ENCODE measurements at regions not wholly inside any gene's neighbourhood (a gene's known extent, or its start where the extent isn't known, plus 50 kb on each side); places are given as distances from the start of the nearest gene placed in this dataset.

GRCh38 chr7:110204527-110204926 is 886.4 kb upstream of the LRRN3 start:
- Histone ChIP-seq H3K27ac (ENCODE audit: low read depth, low read length) (no peak overlapping the region), H3K27me3 (ENCODE audit: insufficient read depth, low read length) (no peaks in the 10 kb centered on the region), H3K79me2 (ENCODE audit: control insufficient read depth, insufficient read depth, low read length, unreplicated experiment) (no peaks in the 10 kb centered on the region), H3K4me3 (ENCODE audit: low read depth, low read length) (no peak overlapping the region), H2AFZ (ENCODE audit: low read length, unreplicated experiment) (no peak overlapping the region), H3K4me1 (ENCODE audit: control insufficient read depth, insufficient read depth, low read length, unreplicated experiment) (no peaks in the 10 kb centered on the region), H3K36me3 (ENCODE audit: insufficient read depth, low read length) (no peaks in the 10 kb centered on the region)

- Histone ChIP-seq H3K36me3 (ENCODE audit: insufficient read depth, low read length) (no peaks in the 10 kb centered on the region), H3K27me3 (ENCODE audit: insufficient read depth, low read length) (no peaks in the 10 kb centered on the region), H3K4me1 (ENCODE audit: control insufficient read depth, insufficient read depth, low read length, unreplicated experiment) (no peaks in the 10 kb centered on the region)
Observed at GRCh38 chr7:110205899-110206298, 885.0 kb upstream of the LRRN3 start.

GRCh38 chr7:110209884-110210283 is 881.0 kb upstream of the LRRN3 start:
- Histone ChIP-seq H3K36me3 (ENCODE audit: insufficient read depth, low read length) (no peaks in the 10 kb centered on the region), H3K27ac (ENCODE audit: low read depth, low read length) (no peak overlapping the region), H3K4me1 (ENCODE audit: control insufficient read depth, insufficient read depth, low read length, unreplicated experiment) (no peaks in the 10 kb centered on the region), H2AFZ (ENCODE audit: low read length, unreplicated experiment) (no peak overlapping the region), H3K4me3 (ENCODE audit: low read depth, low read length) (no peak overlapping the region), H3K27me3 (ENCODE audit: insufficient read depth, low read length) (no peaks in the 10 kb centered on the region), H3K79me2 (ENCODE audit: control insufficient read depth, insufficient read depth, low read length, unreplicated experiment) (no peaks in the 10 kb centered on the region)

More at GRCh38 chr7:110205899-110206298, 885.0 kb upstream of the LRRN3 start:
- no peaks in the 10 kb centered on the region for H3K79me2 ChIP-seq (ENCODE audit: control insufficient read depth, insufficient read depth, low read length, unreplicated experiment)
- no peak overlapping the region for H2AFZ ChIP-seq (ENCODE audit: low read length, unreplicated experiment)
- H3K4me3 ChIP-seq (ENCODE audit: low read depth, low read length) = no peak overlapping the region
- H3K27ac ChIP-seq (ENCODE audit: low read depth, low read length) = no peak overlapping the region

GRCh38 chr7:110210941-110211608 is 879.9 kb upstream of the LRRN3 start:
- no peak overlapping the region for H3K27ac ChIP-seq (ENCODE audit: low read depth, low read length)
- no peak overlapping the region for H2AFZ ChIP-seq (ENCODE audit: low read length, unreplicated experiment)
- H3K4me3 ChIP-seq (ENCODE audit: low read depth, low read length) = no peak overlapping the region
- no peaks in the 10 kb centered on the region for H3K27me3 ChIP-seq (ENCODE audit: insufficient read depth, low read length)
- no peaks in the 10 kb centered on the region for H3K79me2 ChIP-seq (ENCODE audit: control insufficient read depth, insufficient read depth, low read length, unreplicated experiment)
- no peaks in the 10 kb centered on the region for H3K36me3 ChIP-seq (ENCODE audit: insufficient read depth, low read length)
- no peaks in the 10 kb centered on the region for H3K4me1 ChIP-seq (ENCODE audit: control insufficient read depth, insufficient read depth, low read length, unreplicated experiment)

- no peak overlapping the region for H3K4me3 ChIP-seq (ENCODE audit: low read depth, low read length)
- no peaks in the 10 kb centered on the region for H3K27me3 ChIP-seq (ENCODE audit: insufficient read depth, low read length)
- no peaks in the 10 kb centered on the region for H3K4me1 ChIP-seq (ENCODE audit: control insufficient read depth, insufficient read depth, low read length, unreplicated experiment)
- H3K27ac ChIP-seq (ENCODE audit: low read depth, low read length) = no peak overlapping the region
- H2AFZ ChIP-seq (ENCODE audit: low read length, unreplicated experiment) = no peak overlapping the region
- no peaks in the 10 kb centered on the region for H3K79me2 ChIP-seq (ENCODE audit: control insufficient read depth, insufficient read depth, low read length, unreplicated experiment)
- H3K36me3 ChIP-seq (ENCODE audit: insufficient read depth, low read length) = no peaks in the 10 kb centered on the region
Observed at GRCh38 chr7:110224643-110225042, 866.3 kb upstream of the LRRN3 start.

GRCh38 chr7:110246118-110246517 is 844.8 kb upstream of the LRRN3 start:
- Histone ChIP-seq H3K36me3 (ENCODE audit: insufficient read depth, low read length) (no peaks in the 10 kb centered on the region), H2AFZ (ENCODE audit: low read length, unreplicated experiment) (no peak overlapping the region), H3K79me2 (ENCODE audit: control insufficient read depth, insufficient read depth, low read length, unreplicated experiment) (no peaks in the 10 kb centered on the region), H3K27ac (ENCODE audit: low read depth, low read length) (no peak overlapping the region), H3K4me3 (ENCODE audit: low read depth, low read length) (no peak overlapping the region), H3K27me3 (ENCODE audit: insufficient read depth, low read length) (no peaks in the 10 kb centered on the region), H3K4me1 (ENCODE audit: control insufficient read depth, insufficient read depth, low read length, unreplicated experiment) (no peaks in the 10 kb centered on the region)

- no peaks in the 10 kb centered on the region for H3K27me3 ChIP-seq (ENCODE audit: insufficient read depth, low read length)
- H2AFZ ChIP-seq (ENCODE audit: low read length, unreplicated experiment) = no peak overlapping the region
- H3K36me3 ChIP-seq (ENCODE audit: insufficient read depth, low read length) = no peaks in the 10 kb centered on the region
- H3K27ac ChIP-seq (ENCODE audit: low read depth, low read length) = no peak overlapping the region
- no peaks in the 10 kb centered on the region for H3K4me1 ChIP-seq (ENCODE audit: control insufficient read depth, insufficient read depth, low read length, unreplicated experiment)
- no peak overlapping the region for H3K4me3 ChIP-seq (ENCODE audit: low read depth, low read length)
- H3K79me2 ChIP-seq (ENCODE audit: control insufficient read depth, insufficient read depth, low read length, unreplicated experiment) = no peaks in the 10 kb centered on the region
Observed at GRCh38 chr7:110253093-110253492, 837.8 kb upstream of the LRRN3 start.

GRCh38 chr7:110257673-110258072 is 833.3 kb upstream of the LRRN3 start:
- no peak overlapping the region for H2AFZ ChIP-seq (ENCODE audit: low read length, unreplicated experiment)
- H3K27me3 ChIP-seq (ENCODE audit: insufficient read depth, low read length) = no peaks in the 10 kb centered on the region
- H3K4me1 ChIP-seq (ENCODE audit: control insufficient read depth, insufficient read depth, low read length, unreplicated experiment) = no peaks in the 10 kb centered on the region
- H3K27ac ChIP-seq (ENCODE audit: low read depth, low read length) = no peak overlapping the region
- H3K79me2 ChIP-seq (ENCODE audit: control insufficient read depth, insufficient read depth, low read length, unreplicated experiment) = no peaks in the 10 kb centered on the region
- H3K36me3 ChIP-seq (ENCODE audit: insufficient read depth, low read length) = no peaks in the 10 kb centered on the region
- H3K4me3 ChIP-seq (ENCODE audit: low read depth, low read length) = no peak overlapping the region

- H3K4me1 ChIP-seq (ENCODE audit: control insufficient read depth, insufficient read depth, low read length, unreplicated experiment) = no peaks in the 10 kb centered on the region
- H3K27me3 ChIP-seq (ENCODE audit: insufficient read depth, low read length) = no peaks in the 10 kb centered on the region
- no peaks in the 10 kb centered on the region for H3K79me2 ChIP-seq (ENCODE audit: control insufficient read depth, insufficient read depth, low read length, unreplicated experiment)
- H2AFZ ChIP-seq (ENCODE audit: low read length, unreplicated experiment) = no peak overlapping the region
- H3K27ac ChIP-seq (ENCODE audit: low read depth, low read length) = no peak overlapping the region
- H3K36me3 ChIP-seq (ENCODE audit: insufficient read depth, low read length) = no peaks in the 10 kb centered on the region
- H3K4me3 ChIP-seq (ENCODE audit: low read depth, low read length) = no peak overlapping the region
Observed at GRCh38 chr7:110262251-110262650, 828.7 kb upstream of the LRRN3 start.

- Histone ChIP-seq H3K27me3 (ENCODE audit: insufficient read depth, low read length) (no peaks in the 10 kb centered on the region), H3K27ac (ENCODE audit: low read depth, low read length) (no peak overlapping the region), H3K4me1 (ENCODE audit: control insufficient read depth, insufficient read depth, low read length, unreplicated experiment) (no peaks in the 10 kb centered on the region), H3K79me2 (ENCODE audit: control insufficient read depth, insufficient read depth, low read length, unreplicated experiment) (no peaks in the 10 kb centered on the region), H3K36me3 (ENCODE audit: insufficient read depth, low read length) (no peaks in the 10 kb centered on the region), H2AFZ (ENCODE audit: low read length, unreplicated experiment) (no peak overlapping the region), H3K4me3 (ENCODE audit: low read depth, low read length) (no peak overlapping the region)
Observed at GRCh38 chr7:110264288-110264687, 826.6 kb upstream of the LRRN3 start.

GRCh38 chr7:110281362-110281761 is 809.6 kb upstream of the LRRN3 start:
- Histone ChIP-seq H3K79me2 (ENCODE audit: control insufficient read depth, insufficient read depth, low read length, unreplicated experiment) (no peaks in the 10 kb centered on the region), H3K4me1 (ENCODE audit: control insufficient read depth, insufficient read depth, low read length, unreplicated experiment) (no peaks in the 10 kb centered on the region), H3K4me3 (ENCODE audit: low read depth, low read length) (no peak overlapping the region), H2AFZ (ENCODE audit: low read length, unreplicated experiment) (no peak overlapping the region), H3K27ac (ENCODE audit: low read depth, low read length) (no peak overlapping the region), H3K27me3 (ENCODE audit: insufficient read depth, low read length) (no peaks in the 10 kb centered on the region), H3K36me3 (ENCODE audit: insufficient read depth, low read length) (no peaks in the 10 kb centered on the region)

Measured in ACC112 (cell line).